DMS153 (cell line): ENCODE measurements at regions not wholly inside any gene's neighbourhood (a gene's known extent, or its start where the extent isn't known, plus 50 kb on each side); places are given as distances from the start of the nearest gene placed in this dataset.
A peak's percentile ranks its signal among the peaks of the same experiment; 100 is the strongest.
"Not testable (repeated sequence)": the region's sequence is repeated elsewhere in the genome, so short reads cannot be mapped to it uniquely, and the experiment has no call there.

Source experiments
- DNase-seq: peaks from one replicate; lab custom pipeline; 2025; lab: John Stamatoyannopoulos, UW

DNA sequence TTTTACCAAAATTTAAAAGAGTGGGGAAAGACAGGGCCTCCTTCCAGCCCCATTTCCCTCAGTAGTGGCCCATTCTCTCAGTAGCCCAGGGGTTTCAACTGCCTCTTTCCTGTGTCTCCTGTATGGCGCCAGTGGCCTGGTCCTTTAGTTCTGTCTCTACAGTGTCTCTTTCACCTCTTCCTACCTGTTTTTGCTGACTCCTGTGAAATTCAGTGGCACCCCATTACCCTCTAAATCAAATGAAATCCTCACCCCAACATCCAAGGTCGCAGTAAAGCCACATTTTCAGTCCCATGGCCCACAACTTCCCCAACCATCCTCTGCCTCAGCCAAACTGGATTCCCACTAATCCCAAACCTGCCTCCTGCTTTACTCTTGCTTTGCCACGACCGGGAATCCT is 200.7 kb downstream of the IPMK start:
- no peak for DNase-seq

- DNase-seq: no peak
Observed at GRCh38 chr10:58066126-58066525, 201.6 kb downstream of the IPMK start.

DNA sequence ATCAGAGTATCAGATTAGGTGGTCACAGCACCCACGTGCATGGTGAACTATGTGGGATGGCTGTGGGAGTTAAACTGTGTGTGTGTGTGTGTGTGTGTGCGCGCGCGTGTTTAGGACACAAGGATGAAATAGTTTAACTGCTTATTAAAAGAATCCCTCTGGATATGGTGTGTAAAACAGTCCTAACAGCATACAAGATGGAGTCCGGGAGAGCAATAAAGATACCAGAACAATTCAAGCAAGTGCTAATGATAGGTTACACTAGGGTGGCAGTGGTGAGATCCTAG is 202.2 kb downstream of the IPMK start:
- DNase-seq: no peak

GRCh38 chr10:58064714-58065528 is 202.8 kb downstream of the IPMK start:
- peak; percentile 17 for DNase-seq

GRCh38 chr10:58063861-58064480 is 203.7 kb downstream of the IPMK start:
- DNase-seq: no peak

DNA sequence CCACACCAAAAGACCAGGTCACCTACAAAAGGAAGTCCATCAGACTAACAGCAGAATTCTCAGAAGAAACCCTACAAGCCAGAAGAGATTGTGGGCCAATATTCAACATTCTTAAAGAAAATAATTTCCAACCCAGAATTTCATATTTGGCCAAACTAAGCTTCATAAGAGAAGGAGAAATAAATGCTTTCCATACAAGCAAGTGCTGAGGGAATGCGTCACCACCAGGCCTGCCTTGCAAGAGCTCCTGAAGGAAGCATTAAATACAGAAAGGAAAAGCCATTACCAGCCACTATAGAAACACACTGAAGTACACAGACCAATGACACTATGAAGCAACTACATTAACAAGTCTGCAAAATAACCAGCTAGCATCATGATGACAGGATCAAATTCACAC is 209.0 kb downstream of the IPMK start:
- not testable (repeated sequence) for DNase-seq

GRCh38 chr10:58054881-58055280 is 212.8 kb downstream of the IPMK start:
- no peak for DNase-seq

- no peak for DNase-seq
Observed at GRCh38 chr10:58052772-58053171, 214.9 kb downstream of the IPMK start.

DNA sequence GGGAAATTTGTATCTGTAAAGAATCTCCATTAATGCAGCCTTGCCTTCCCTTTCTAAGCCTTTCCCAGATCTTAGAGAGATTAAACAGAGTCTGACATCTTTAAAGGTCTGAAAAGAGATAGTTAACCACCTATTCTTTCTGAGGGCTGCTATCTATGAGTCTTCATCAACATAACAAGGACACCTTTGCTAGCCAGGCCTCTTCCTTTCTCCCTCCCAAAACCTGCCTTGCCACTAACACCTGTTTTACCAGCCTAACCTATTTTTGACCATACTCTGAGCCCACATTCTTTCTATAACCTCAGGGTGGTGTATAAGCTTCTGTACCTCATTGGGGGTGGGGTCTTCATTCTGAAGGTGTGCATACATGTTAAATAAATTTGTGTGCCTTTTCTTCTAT is 217.1 kb downstream of the IPMK start:
- DNase-seq: no peak

DNA sequence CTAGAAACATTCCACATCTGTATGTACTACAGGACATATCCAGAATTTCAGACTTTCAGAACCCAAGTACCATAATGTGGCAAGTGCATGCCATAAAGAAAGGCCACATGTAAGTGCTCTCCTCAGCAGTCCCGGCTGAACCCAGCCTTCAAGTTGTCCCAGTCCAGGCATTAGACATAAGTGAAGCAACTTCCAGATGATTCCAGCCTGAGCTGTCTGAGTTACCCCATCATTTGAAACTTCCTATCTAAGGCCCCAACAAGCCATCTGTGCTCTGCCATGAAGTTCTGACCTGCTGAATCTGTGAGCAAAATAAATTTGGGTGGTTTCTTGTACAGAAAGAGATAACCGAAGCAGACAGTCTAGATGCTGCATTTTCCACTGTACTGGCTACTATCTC is 218.8 kb downstream of the IPMK start:
- no peak for DNase-seq

DNA sequence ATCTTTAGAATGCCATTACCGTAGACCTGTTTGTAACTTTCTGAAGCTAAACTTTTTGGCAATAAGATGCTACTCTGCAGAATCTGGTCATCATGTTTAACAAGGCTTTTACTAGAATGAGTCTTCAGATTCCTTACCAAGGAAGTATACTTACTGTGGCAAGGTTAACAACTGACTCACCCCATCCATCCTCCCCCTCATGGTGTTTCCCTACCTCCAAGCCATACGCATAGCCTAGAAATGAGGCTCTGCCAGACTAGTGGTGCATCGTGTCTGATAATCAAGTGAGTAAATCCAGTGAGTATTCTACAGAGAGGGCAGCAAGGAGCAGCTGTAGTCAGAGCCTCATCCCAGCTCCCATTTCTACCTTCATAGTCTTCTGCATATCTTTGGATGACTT is 223.6 kb downstream of the IPMK start:
- no peak for DNase-seq

GRCh38 chr10:58041901-58042300 is 225.8 kb downstream of the IPMK start:
- DNase-seq: no peak

DNA sequence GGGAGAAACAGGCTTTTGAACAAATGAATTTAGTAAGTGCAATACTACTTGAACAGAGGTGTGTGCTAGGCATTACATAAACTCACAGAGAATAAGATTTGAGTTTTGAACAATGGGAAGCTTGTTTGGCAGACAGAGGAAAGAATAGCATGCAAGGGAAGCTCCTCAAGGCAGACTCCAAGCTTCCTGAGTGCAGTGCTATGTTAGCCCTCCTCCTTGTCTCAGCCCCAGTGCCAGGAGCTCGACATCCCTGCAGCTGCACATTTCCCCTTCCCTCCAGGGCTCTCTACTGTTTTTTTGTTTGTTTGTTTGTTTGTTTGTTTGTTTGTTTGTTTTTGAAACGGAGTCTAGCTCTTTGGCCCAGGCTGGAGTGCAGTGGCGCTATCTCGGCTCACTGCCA is 237.5 kb downstream of the IPMK start:
- DNase-seq: no peak

DNA sequence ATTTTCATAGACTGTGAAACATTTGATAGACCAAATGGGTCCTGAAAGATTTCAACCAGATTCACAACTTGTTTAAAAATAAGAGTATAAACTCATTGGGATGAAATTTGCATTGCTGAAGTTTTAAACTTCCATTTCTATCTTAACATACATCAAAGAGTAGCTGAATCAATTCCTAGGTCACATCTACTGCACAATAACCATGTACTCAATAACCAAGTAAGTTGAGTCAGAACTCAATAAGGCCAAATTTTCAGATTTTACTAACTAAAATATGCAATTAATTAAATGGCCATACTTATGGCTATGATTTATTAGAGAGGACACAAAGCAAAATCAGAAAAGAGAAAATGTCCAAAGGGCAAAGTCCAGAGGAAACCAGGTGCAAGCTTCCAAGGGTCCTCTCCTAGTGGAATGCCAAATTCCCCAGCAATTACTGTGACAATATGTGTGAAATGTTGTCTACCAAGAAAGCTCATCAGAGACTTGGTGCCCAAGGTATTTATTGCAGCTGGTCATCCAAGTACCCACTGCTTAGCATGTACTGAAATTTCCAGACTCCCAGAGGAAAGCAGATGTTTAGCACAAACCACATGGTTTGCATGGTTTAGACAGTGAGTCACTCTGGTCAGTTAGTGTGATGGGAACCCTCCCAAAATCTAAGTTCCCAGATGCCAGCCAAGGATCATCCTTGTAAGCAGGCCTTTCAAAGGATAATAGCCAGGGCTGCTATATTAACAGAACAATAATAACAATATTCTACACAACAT is 238.9 kb downstream of the IPMK start:
- no peak for DNase-seq

DNA sequence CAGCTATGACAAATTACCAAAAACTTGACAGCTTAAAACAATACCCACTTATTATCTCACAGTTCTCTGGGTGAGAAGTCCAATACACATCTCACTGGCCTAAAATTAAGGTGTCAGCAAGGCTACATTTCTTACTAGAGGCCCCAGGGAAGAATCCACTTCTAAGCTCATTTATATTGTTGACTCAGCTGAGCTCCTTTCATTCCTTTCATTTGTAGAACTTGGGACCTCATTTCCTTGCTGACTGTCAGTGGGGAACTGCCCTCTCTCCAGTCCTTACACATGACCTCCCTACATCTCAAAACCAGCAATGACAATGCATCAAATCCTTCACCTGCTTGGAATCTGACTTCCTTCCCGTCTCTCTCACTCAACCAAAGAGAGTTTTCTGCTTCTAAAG is 240.3 kb downstream of the IPMK start:
- DNase-seq: no peak

DNA sequence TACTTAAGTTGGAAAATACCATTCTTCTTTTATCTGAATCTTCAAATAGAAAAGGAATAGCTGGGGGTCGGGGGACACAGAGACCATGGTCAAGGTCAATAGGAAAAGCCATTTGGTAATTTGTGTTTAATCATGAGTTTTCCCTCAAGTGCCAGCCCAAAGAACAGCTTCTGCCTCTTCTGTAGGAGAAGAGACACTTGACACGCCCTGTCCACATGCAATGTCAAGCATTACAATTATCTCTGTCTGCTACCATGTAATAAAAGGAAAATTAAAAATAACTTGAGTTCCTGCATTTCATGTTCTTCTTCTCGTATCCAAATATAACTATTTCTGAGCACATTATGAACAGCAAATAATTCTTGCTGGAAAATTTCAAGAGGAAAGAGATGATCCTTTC is 241.7 kb downstream of the IPMK start:
- DNase-seq: no peak

DNA sequence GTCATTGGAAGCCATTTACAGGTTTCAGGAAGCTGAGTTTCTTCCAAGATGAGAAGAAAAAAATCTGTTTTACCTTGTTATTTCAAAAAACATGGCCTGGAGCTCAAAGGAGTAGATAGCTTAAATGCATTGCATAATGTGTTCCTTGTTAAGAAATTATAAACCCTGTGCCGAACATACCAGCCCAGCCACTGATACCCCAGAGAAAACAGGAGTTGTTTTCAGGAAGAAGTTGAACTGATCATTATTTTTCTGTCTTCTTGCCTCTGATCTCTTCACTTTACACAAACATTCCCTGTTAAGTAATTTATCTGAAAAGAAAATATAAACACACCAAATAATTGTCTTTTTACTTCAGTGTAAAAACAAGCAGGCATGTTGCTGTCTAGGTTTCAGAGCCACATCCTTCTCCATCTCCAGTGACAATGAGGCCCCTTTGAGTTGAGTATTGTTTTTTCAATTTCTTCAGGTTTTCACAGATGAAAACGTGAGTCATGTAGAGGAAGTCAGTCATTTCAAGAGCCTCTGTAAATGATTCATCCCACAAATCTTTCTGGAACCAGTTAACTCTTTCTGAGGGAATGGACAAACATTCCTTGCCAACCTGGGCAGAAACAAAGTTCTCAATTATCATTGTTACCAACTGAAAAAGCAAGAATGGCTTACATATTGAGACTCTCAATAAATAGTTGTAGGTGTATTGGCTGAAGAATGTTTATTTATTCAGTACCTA is 244.2 kb downstream of the IPMK start:
- DNase-seq: no peak

- no peak for DNase-seq
Observed at GRCh38 chr10:58019863-58020537, 247.7 kb downstream of the IPMK start.

- DNase-seq: no peak
Observed at GRCh38 chr10:58017719-58018367, 249.9 kb downstream of the IPMK start.

GRCh38 chr10:58016614-58017013 is 251.1 kb downstream of the IPMK start:
- DNase-seq: no peak

DNA sequence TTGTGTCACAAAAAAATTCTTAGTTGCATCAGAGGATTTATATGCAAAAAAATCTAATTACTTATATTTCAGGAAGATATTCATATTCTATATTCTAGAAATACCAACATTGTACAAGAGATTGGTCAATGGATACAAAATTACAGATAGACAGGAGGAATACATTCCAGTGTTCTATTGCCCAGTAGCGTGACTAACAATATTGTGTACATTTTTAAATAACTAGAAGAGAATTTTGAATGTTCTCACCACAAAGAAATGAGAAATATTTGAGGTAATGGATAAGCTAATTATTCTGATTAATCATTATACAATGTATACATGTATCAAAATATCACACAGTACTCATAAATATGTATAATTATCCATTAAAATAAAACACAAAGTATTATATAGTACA is 253.3 kb downstream of the IPMK start:
- no peak for DNase-seq

DNA sequence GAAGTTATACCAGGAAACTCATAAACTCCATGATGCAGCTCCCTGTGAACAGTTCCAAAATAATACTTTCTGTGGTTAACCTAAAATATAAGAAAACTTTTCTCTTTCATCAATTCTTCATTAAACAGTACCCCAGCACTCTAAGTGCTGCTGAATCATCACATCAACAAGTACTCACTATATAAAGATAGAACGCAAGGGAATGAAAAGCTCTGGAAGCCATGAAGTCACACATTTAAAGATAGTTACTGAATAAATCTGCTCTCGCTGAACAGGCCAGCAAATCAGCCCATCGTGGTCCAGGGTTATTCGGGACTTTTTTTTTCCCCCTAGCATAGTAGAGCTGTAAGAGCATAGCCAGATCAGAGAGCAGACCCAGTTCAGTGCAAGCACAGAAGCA is 254.3 kb downstream of the IPMK start:
- no peak for DNase-seq
